COR-L47 (cell line): ENCODE measurements at regions not wholly inside any gene's neighbourhood (a gene's known extent, or its start where the extent isn't known, plus 50 kb on each side); places are given as distances from the start of the nearest gene placed in this dataset.

Experiments
- DNase-seq: peaks from one replicate; lab custom pipeline; 2025; lab: John Stamatoyannopoulos, UW

GRCh38 chr9:88034964-88035363 lies 60.6 kb upstream of the CDK20 start:
- DNase-seq, result no peak

GRCh38 chr9:88033359-88033702 lies 59.0 kb upstream of the CDK20 start:
- DNase-seq, result no peak

GRCh38 chr9:88028338-88028737 lies 54.0 kb upstream of the CDK20 start:
- no peak for DNase-seq

GRCh38 chr9:88026118-88026479 lies 51.8 kb upstream of the CDK20 start:
- DNase-seq, result no peak

GRCh38 chr9:88025411-88026117 lies 51.2 kb upstream of the CDK20 start:
- DNase-seq, result no peak

- no peak for DNase-seq
Observed at GRCh38 chr9:88024896-88025295, 50.6 kb upstream of the CDK20 start.
